ENCODE measurements at regions not wholly inside any gene's neighbourhood (a gene's known extent, or its start where the extent isn't known, plus 50 kb on each side); places are given as distances from the start of the nearest gene placed in this dataset.

DNA sequence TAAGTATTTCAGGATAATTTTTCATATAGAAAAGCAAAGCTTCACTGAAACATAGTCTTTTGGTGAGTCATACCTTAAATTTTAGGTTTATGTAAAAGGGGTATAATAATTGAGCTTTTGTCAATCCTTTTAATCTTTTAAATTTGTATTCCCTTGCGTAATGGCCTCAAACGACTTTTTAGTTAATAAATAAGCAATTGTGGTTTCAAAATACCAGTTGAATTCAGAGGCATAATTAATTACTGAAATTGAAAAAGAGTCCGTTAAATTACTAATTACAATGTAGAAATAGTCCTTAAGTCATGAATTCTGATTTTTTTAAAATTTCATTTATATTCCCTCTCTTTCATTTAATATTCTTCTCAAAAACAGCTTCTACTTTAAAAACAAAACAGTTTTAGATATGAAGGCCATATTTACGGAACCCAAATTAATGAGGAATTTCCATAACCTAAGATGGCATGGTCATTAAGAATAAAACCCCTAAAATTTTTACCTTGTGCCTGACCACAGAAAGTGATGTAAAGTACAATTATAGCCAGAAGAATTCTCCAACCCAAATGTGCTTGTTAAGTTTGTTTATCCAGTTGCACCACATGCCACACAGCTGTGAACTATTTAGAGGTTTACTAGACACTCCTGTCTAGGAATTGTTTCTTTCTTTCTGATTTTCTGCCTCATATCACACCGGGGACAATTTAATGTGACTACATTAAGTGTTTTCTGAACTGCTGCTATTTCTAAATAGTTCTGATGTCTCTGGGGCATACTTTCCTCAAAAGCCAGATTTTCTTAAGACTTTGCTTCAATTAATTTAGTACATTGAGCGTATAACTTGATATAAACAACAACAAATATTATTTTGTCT lies 60.7 kb upstream of the ITGA4 start:
- no peak for DNase-seq

DNA sequence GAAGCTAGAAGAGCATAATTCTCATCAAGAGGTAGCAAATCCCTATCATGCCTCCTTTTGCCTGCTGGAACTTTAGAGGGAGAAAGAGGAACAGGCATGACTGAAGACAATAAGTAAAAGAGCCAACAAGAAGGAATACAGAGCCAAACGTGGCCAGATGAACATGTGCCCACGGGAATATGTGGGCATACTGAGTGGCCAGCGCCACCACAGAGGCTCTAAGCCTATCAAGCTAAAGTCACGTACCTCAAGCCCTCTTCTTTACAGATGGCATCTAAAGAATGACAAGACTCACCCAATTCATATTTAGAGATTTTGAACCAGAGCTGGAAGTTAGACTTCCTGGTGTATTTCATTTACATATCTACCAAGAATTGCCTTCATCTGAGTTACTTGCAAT lies 59.9 kb upstream of the ITGA4 start:
- DNase-seq = no peak

DNA sequence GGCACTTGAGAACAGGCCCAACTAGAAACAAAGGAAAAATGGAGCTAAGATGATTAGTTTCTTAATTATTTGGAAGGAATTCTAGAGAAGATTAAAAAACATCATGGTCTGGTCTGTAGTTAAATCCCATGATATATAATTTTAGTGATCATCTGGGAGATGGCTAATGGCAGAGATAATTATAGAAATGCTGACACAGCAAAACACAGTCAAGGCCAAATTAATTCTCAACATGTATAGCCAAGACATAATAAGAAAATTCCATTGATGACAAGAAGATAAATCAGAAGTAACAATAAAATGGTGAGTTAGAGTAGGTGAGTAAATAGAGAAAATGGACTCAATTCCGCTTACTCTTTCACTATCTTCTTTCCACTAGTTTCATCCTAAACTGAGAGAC lies 59.2 kb upstream of the ITGA4 start:
- DNase-seq = no peak

DNA sequence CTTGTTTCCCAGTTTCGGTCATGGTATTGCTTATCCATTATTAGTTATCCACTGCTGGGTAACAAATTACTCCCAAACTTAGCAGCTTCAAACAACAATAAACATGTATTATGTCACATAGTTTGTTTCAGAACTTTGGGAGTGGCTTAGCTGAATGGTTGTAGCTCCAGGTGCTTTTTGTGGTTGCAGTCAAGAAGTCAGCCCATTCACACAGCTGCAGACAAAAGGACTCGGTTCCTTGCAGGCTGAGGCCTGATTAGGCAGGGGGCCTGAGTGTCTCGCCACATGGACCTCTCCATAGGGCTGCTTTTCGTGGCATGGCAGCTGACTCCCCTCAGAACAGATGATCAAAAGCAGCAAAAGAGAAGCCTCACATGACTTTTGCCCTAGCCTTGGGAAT lies 58.2 kb upstream of the ITGA4 start:
- DNase-seq = no peak

DNA sequence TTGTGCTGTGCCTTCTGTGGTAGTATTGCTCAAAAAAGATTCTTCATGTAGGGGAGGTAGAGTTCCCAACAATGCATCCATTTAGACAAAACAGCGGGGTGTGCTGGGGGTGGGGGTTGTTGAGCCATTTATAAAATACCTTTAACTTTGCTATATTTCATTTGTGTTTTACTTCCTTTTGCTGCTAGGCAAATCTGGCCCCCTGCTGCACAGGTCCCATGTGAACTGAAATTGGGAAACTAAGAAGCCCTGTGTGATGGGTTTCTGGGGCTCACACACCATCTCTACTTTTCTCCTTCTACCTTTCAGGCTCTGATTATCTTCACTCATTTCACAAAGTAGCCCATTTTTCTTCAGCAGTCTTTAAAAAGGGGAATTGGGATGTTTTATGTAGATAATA lies 52.7 kb upstream of the ITGA4 start:
- no peak for DNase-seq

DNA sequence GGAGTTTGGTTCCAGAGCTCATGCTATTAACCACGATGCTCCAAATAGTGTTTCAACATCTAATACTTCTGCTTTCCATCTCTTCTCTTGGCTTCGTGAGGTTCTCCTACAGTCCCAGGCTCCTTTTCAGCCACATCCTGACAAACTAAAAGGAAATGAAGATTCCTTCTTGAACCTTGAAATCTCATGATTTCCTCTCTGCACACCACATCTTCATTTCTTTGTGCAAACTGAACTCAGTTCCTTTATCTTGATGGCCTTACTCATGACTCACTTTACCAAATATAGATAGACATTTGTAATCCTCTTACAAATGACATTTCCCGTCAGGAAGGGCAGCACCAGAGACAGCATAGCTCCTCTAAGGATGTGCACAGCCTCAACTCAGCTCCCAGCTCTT lies 50.0 kb upstream of the ITGA4 start:
- no peak for DNase-seq
